HG02678 (cell line): ENCODE measurements at regions not wholly inside any gene's neighbourhood (a gene's known extent, or its start where the extent isn't known, plus 50 kb on each side); places are given as distances from the start of the nearest gene placed in this dataset.

Experiments used
- ATAC-seq: cut with Tn5 transposase; IDR thresholded peaks from one replicate; pipeline ENCODE4 v1.9.1; 2021; ENCODE audit warnings: mild to moderate bottlenecking, moderate library complexity; ENCODE audit not compliant: unreplicated experiment

DNA sequence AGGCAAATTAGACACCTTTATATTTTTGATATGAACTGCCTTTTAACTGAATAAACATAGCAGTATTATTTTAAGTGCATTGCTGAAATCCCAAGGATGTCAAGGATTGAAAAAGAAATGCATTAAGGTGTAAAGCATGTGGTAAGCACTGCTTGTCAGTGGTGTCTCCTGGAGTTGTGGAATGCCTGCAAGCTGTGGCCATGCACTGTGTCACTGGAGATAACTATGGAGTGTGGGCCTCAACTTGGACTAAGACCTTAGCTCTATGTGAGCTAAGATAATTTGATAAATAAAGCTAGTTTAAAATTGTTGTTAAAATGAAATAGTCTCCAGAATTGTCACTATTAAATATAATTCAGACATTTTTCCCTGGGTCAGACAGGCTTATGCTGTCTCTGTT lies 156.6 kb upstream of the OPRM1 start:
- no peak for ATAC-seq

DNA sequence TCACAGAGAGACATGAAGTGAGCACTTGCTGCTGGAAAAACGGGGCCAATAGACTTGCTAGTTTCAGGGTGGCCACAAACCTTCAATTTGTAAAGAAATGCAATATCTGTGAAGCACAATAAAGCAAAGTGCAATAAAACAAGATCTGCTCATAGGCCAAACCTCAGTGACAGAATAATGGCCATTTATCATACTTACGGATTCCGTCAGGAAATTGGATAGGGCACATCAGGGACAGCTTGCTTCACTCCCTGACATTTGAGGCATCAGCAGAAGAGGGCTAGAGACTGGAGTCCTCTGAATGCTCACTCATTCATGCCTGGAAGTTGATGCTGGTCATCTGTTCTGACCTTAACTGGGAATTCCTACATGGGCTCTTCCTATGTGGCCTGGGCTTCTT lies 165.5 kb upstream of the OPRM1 start:
- ATAC-seq: no peak

- ATAC-seq: no peak
Measured at GRCh38 chr6:153872946-153873345, 166.1 kb upstream of the OPRM1 start.

DNA sequence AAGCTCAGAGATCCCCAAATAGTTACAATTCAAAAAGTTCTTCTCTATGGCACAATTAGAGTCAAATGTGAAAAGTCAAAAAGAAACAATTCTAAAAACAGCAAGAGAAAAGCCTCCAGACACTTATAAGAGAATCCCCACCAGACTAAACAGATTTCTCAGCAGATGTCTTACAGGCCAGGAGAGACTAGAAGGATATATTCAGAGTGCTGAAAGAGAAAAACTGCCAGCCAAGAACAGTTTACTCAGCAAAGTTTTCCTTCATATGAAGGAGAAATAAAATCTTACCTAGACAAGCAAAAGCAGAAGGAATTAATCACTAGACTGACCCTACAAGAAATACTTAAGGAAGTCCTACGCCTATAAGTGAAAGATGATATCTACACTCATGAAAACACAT lies 176.1 kb upstream of the OPRM1 start:
- no peak for ATAC-seq

DNA sequence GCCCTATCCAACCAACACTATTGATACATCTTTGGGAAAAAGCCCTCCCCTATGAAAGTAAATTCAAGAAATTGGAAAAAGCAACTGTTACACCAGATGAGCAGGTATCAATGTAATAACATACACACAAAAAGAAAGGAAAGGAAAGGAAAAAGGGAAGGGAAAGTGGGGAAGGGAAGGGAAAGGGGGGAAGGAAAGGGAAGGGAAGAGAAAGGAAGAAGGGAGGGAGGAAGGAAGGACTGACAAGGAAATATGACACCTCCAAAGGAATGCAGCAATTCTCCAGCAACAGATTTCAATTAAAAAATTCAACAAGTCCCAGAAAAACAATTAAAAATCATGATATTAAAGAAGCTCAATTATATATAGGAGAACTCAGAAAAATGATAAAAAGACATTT lies 176.9 kb upstream of the OPRM1 start:
- no peak for ATAC-seq

GRCh38 chr6:153858529-153858928 lies 180.5 kb upstream of the OPRM1 start:
- no peak for ATAC-seq

GRCh38 chr6:153856929-153857376 lies 182.1 kb upstream of the OPRM1 start:
- ATAC-seq: no peak

DNA sequence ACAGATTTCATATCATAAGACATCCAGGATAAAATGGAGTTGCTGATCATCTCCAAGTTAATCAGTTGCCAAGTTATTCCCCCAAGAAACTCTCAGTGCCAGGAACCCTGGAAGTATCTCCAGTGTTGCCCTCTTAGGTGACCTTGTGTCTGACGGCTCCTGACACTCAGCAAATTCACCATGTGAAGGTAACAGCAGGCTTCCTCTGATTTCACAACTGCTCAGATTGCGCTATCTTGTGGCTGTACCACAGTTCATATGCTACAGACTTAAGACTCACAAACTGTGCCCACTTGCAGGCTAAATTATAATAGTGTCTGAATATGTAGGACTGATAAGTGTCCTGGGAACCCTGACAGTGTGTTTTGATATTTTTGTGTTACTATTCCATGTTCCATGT lies 186.6 kb upstream of the OPRM1 start:
- no peak for ATAC-seq

DNA sequence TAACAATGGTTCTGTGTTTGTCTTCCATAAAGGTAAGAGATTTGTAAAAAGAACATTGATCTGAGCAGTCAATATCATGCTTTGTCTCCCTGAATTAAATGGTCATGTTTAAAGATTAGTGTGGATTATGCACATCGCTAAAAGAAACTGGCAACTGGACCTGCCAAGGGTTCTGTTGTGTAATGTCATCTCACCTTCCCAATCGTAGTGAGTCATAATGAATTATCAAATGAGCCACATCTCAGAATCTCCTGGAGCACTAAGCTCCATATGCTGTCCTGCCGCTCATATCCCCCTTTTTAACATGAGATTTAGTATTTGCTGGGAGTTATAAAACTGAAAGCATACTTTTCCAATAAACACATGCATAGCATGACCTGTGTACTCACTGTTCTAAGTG lies 187.0 kb upstream of the OPRM1 start:
- ATAC-seq: no peak

GRCh38 chr6:153849072-153849779 lies 189.8 kb upstream of the OPRM1 start:
- ATAC-seq: no peak

- ATAC-seq: no peak
Measured at GRCh38 chr6:153843420-153843819, 195.6 kb upstream of the OPRM1 start.

- no peak for ATAC-seq
Measured at GRCh38 chr6:153842491-153842890, 196.5 kb upstream of the OPRM1 start.

- ATAC-seq: no peak
Measured at GRCh38 chr6:153840039-153840850, 198.8 kb upstream of the OPRM1 start.

DNA sequence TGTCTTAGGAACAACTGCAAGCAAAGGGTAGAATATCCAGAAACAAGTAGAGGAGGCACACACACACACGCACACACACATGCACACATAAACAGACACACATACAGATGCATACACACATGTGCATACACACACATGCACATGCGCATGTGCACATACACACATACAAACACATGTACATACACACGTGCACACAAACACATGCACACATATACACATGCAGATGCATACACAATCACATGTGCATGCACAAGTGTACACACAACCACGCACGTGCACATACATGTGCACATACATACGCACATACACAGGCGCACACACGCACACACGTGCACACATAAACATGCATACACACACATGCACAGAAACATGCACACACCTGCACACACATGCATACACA lies 206.5 kb upstream of the OPRM1 start:
- no peak for ATAC-seq

DNA sequence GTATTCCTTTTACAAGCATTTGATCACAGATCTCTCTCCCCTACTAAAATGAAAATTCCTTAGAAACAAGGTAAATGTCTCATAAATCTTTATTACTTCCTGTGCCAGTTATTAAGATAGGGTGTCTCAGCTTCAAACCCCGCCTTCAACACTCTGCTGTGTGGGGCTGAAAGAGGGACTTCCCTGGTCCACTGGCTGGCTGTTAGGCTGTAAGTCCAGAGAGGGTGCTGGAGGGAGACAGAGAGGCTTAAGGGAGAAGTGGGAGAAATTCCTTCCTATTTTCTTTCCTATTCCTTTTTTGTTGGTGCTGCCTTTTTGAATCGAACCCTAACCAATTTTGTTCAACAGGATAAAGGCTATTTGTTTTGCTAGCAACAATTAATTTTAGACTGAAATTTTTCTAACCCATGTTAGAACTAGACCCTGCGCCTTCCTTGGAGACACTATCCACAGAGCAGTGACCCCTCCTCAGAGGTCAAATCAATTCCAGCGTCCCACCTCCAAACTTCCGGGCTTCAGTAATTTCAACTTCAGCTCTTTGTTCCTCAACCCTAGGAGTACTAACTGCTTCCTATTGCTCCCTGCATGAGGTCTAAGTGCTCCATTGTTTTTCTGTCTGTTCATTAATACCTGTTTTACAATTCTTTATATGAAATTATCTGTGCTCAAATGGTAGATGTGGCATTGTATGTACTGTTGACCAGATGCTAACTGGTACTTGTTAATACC lies 207.5 kb upstream of the OPRM1 start:
- no peak for ATAC-seq

DNA sequence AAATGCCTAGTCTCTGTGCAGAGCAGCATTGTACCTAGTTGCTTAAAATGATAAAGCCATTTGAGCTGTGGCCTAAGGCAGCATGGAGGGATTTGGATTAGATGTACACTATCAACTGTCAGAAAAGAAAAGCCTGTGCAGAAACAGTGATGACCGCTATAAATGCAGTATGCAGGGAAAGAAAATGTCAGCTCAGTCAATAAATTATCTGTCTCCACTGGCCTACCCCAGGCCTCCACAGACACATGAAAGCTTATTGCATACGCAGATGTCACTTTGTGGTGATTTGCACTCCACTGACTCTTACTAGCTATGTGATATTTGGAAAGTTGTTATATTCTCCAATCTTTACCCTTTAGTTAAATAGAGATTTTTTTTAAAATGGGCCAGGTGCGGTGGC lies 221.9 kb upstream of the OPRM1 start:
- no peak for ATAC-seq

- no peak for ATAC-seq
Measured at GRCh38 chr6:153816366-153816765, 222.7 kb upstream of the OPRM1 start.

- ATAC-seq: no peak
Measured at GRCh38 chr6:153814136-153814535, 224.9 kb upstream of the OPRM1 start.

GRCh38 chr6:153804755-153805330 lies 234.2 kb upstream of the OPRM1 start:
- no peak for ATAC-seq

GRCh38 chr6:153801917-153802316 lies 237.1 kb upstream of the OPRM1 start:
- no peak for ATAC-seq

- no peak for ATAC-seq
Measured at GRCh38 chr6:153800580-153801188, 238.4 kb upstream of the OPRM1 start.
